M059J (cell line): ENCODE measurements at regions not wholly inside any gene's neighbourhood (a gene's known extent, or its start where the extent isn't known, plus 50 kb on each side); places are given as distances from the start of the nearest gene placed in this dataset.
A peak's percentile ranks its signal among the peaks of the same experiment; 100 is the strongest.

Experiments used
- DNase-seq: peaks from one replicate; pipeline ENCODE4 v3.0.0-alpha.2; 2012; ENCODE audit warnings: low read depth

GRCh38 chr16:82412770-82413169 lies 214.0 kb upstream of the CDH13 start:
- DNase-seq = no peak

GRCh38 chr16:82405736-82406135 lies 221.0 kb upstream of the CDH13 start:
- no peak for DNase-seq

- no peak for DNase-seq
Measured at GRCh38 chr16:82404586-82405315, 222.0 kb upstream of the CDH13 start.

GRCh38 chr16:82402665-82403218 lies 224.0 kb upstream of the CDH13 start:
- DNase-seq = no peak

GRCh38 chr16:82400046-82400445 lies 226.7 kb upstream of the CDH13 start:
- DNase-seq = no peak

GRCh38 chr16:82396509-82396908 lies 226.5 kb upstream of the MPHOSPH6 start:
- no peak for DNase-seq

GRCh38 chr16:82395212-82395611 lies 225.2 kb upstream of the MPHOSPH6 start:
- no peak for DNase-seq

- DNase-seq = no peak
Measured at GRCh38 chr16:82391690-82392089, 221.7 kb upstream of the MPHOSPH6 start.

GRCh38 chr16:82389956-82390650 lies 220.1 kb upstream of the MPHOSPH6 start:
- DNase-seq = no peak

GRCh38 chr16:82386761-82387160 lies 216.7 kb upstream of the MPHOSPH6 start:
- no peak for DNase-seq

- DNase-seq = no peak
Measured at GRCh38 chr16:82384949-82385348, 214.9 kb upstream of the MPHOSPH6 start.

- no peak for DNase-seq
Measured at GRCh38 chr16:82384017-82384416, 214.0 kb upstream of the MPHOSPH6 start.

- no peak for DNase-seq
Measured at GRCh38 chr16:82382521-82382920, 212.5 kb upstream of the MPHOSPH6 start.

- no peak for DNase-seq
Measured at GRCh38 chr16:82379551-82379950, 209.5 kb upstream of the MPHOSPH6 start.

- no peak for DNase-seq
Measured at GRCh38 chr16:82373976-82374375, 204.0 kb upstream of the MPHOSPH6 start.

GRCh38 chr16:82370282-82370681 lies 200.3 kb upstream of the MPHOSPH6 start:
- no peak for DNase-seq

GRCh38 chr16:82368041-82368440 lies 198.0 kb upstream of the MPHOSPH6 start:
- peak; percentile 39 for DNase-seq

GRCh38 chr16:82366462-82366861 lies 196.4 kb upstream of the MPHOSPH6 start:
- no peak for DNase-seq

GRCh38 chr16:82364690-82365089 lies 194.7 kb upstream of the MPHOSPH6 start:
- DNase-seq = no peak

GRCh38 chr16:82363026-82363816 lies 193.2 kb upstream of the MPHOSPH6 start:
- DNase-seq = no peak

- DNase-seq = no peak
Measured at GRCh38 chr16:82361885-82362284, 191.9 kb upstream of the MPHOSPH6 start.

GRCh38 chr16:82360024-82360783 lies 190.2 kb upstream of the MPHOSPH6 start:
- no peak for DNase-seq
